Lung (tissue), 11 donors: ENCODE measurements at regions not wholly inside any gene's neighbourhood (a gene's known extent, or its start where the extent isn't known, plus 50 kb on each side); places are given as distances from the start of the nearest gene placed in this dataset.

Experiments used
- ATAC-seq: fragments of 200-7000 bp; cut with Tn5 transposase; one replicate; pipeline ENCODE4 v1.9.1; 2020; ENCODE audit warnings: moderate number of reproducible peaks; ENCODE audit not compliant: insufficient read depth, low FRiP score
- DNase-seq, 3 donors: peaks; one replicate each; pipeline ENCODE4 v3.0.0-alpha.2; 2013 to 2017
- H3K27ac ChIP-seq, 2 donors: one replicate each; pipeline ENCODE4 v1.5.1; 2013; ENCODE audit warnings: mild to moderate bottlenecking in 2 of 2, moderate library complexity in 2 of 2, control low read depth in 1 of 2, inconsistent platforms in 1 of 2, low read depth in 1 of 2, low read length in 1 of 2
- H3K27me3 ChIP-seq, 3 donors: one replicate each; pipeline ENCODE4 v1.5.1; 2013; ENCODE audit warnings: low read length in 2 of 3; ENCODE audit not compliant: control insufficient read depth in 3 of 3, insufficient read depth in 3 of 3
- H3K36me3 ChIP-seq, 4 donors: one replicate each; pipeline ENCODE4 v1.5.1; 2013; ENCODE audit warnings: low read length in 4 of 4, mild to moderate bottlenecking in 1 of 4, moderate library complexity in 1 of 4; ENCODE audit not compliant: control insufficient read depth in 4 of 4, insufficient read depth in 4 of 4
- H3K4me1 ChIP-seq, 5 donors: one replicate each; pipeline ENCODE4 v1.5.1; 2013; ENCODE audit warnings: low read length in 5 of 5, mild to moderate bottlenecking in 2 of 5, moderate library complexity in 1 of 5; ENCODE audit not compliant: control insufficient read depth in 5 of 5, insufficient read depth in 5 of 5
- H3K4me3 ChIP-seq: one replicate; pipeline ENCODE4 v1.5.1; 2013; ENCODE audit warnings: mild to moderate bottlenecking, control low read depth, moderate library complexity
- H3K9ac ChIP-seq, 2 donors: one replicate each; pipeline ENCODE4 v1.5.1; 2013; ENCODE audit warnings: low read length in 2 of 2, control low read depth in 1 of 2; ENCODE audit not compliant: insufficient read depth in 1 of 2
- H3K9me3 ChIP-seq, 4 donors: one replicate each; pipeline ENCODE4 v1.5.1; 2013; ENCODE audit warnings: low read length in 3 of 4, mild to moderate bottlenecking in 1 of 4, moderate library complexity in 1 of 4; ENCODE audit not compliant: control insufficient read depth in 4 of 4, insufficient read depth in 3 of 4
- WGBS, 2 donors: extraction: QIAGEN DNeasy Blood & Tissue Kit; methylation state at CpG; one replicate each; pipeline ENCODE4 v1.1.7; 2013; 5-methylcytosine and 5-hydroxymethylcytosine counted together
- TF ChIP-seq, protein P1 (sequence below): IDR thresholded peaks from 2 replicates; pipeline ENCODE4 v1.5.1; 2012; ENCODE audit warnings: mild to moderate bottlenecking; ENCODE audit errors: control extremely low read depth, extremely low read depth
- donor health status: control.
- donor health status: control.
- donor health status: Bipolar disorder and iron deficiency.
- donor health status: healthy.
- donor health status: DM: yes; HTN: yes; CAD: no.

DNA sequence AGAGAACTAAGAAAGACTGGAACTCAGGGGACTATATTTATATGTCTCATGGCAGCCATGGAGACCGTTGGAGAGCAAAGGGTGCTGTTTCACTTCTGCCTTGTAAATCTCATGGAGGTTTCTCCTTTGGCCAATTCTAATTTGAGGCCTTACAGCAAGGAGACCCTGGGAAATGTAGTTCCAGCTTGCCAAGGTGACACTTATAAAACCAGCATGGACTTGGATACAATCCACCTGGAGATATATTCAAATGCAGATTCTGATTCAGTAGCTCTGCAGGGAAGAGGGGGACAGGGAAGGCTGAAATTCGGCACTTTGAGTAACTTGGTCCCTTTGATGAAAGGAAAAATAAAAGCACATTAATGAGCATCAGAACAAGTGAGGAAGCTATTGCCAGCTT lies 90.0 kb downstream of the OXGR1 start:
- no peak overlapping the region for H3K9ac ChIP-seq
- no peak for DNase-seq
- no peaks in the 10 kb centered on the region for H3K27me3 ChIP-seq
- no peaks in the 10 kb centered on the region for H3K36me3 ChIP-seq
- no peaks in the 10 kb centered on the region for H3K9me3 ChIP-seq
- H3K4me1 ChIP-seq = no peaks in the 10 kb centered on the region
- 75 to 79% methylated on average over 2 of the region's 2 CpGs for WGBS, 2 donors
- ATAC-seq = no peak
- no peak overlapping the region for H3K4me3 ChIP-seq
- TF ChIP-seq, protein P1, sequence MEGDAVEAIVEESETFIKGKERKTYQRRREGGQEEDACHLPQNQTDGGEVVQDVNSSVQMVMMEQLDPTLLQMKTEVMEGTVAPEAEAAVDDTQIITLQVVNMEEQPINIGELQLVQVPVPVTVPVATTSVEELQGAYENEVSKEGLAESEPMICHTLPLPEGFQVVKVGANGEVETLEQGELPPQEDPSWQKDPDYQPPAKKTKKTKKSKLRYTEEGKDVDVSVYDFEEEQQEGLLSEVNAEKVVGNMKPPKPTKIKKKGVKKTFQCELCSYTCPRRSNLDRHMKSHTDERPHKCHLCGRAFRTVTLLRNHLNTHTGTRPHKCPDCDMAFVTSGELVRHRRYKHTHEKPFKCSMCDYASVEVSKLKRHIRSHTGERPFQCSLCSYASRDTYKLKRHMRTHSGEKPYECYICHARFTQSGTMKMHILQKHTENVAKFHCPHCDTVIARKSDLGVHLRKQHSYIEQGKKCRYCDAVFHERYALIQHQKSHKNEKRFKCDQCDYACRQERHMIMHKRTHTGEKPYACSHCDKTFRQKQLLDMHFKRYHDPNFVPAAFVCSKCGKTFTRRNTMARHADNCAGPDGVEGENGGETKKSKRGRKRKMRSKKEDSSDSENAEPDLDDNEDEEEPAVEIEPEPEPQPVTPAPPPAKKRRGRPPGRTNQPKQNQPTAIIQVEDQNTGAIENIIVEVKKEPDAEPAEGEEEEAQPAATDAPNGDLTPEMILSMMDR = no peak
- H3K27ac ChIP-seq = no peak overlapping the region

DNA sequence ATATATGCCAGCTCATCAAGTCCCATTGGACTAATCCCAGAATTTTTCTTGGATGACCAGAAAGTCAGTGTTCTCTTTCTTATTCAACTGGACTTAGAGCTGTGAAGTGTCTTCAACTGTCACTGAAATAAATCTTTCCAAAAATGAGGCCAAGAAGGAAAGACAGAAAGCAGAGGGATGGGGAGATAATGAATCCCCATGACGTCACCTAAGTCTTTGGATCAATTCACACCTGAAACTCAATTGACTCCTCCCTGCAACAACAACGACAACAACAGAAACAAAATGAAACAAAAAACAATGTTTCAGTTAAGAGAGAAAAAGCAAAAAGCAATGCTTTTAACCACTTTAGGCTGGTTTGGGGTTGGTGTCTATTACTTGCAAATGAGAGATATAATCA lies 91.2 kb downstream of the OXGR1 start:
- WGBS, 2 donors = 79 to 86% methylated on average over 2 of the region's 2 CpGs
- ATAC-seq (no peak), DNase-seq (no peak)
- Histone ChIP-seq H3K9ac (no peak overlapping the region), H3K27me3 (no peaks in the 10 kb centered on the region), H3K4me1 (no peaks in the 10 kb centered on the region), H3K4me3 (no peak overlapping the region), H3K36me3 (no peaks in the 10 kb centered on the region), H3K27ac (no peak overlapping the region), H3K9me3 (no peaks in the 10 kb centered on the region)
- TF ChIP-seq, protein P1 = no peak

DNA sequence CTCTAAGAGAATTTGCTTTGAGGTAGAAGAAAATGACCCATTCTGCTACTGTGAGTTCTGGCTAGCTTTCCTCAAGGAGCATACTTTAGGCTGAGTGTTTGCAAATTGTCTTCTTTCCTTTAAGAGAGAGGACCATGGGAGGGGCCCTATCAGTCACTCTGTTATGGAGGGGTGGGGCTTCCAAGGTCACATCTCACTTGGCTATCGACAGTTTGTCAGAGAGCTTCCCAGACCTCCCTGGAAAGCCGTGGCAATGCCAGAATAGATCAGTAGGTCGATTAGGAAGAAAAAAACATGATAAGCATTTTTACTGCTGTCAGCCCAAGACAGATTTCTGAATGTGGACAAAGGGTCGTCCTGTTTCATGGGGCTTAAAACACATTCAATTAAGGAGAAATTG lies 93.3 kb downstream of the OXGR1 start:
- Histone ChIP-seq H3K36me3 (no peaks in the 10 kb centered on the region), H3K27me3 (no peaks in the 10 kb centered on the region), H3K4me1 (no peaks in the 10 kb centered on the region), H3K9me3 (no peaks in the 10 kb centered on the region), H3K9ac (no peak overlapping the region), H3K4me3 (no peak overlapping the region), H3K27ac (no peak overlapping the region)
- peak in 1 of 3 donors; percentile 11 for DNase-seq
- no peak for ATAC-seq
- TF ChIP-seq, protein P1 = no peak
- WGBS, 2 donors = 20 to 55% methylated on average over 4 of the region's 4 CpGs

DNA sequence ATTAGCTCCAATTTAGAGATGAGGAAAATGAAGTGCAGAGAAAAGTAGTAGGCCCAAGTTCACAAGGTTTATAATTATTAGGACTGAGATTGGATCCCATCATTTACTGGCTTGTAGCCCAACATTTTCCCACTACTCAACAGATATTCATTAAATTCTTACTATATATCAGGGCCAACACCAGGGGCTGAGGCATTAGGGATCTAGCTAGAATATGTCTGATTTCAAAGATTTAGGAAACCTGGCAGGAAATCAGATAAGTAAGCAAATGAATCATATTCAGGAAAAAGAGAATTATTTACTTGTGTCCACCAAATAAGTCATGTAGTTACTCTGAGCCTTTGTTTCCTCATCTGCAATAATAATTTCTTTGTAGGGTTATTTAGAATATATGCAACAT lies 94.3 kb downstream of the OXGR1 start:
- peaks cover 0 to 4% (median 3%) of the 10 kb centered on the region in 4 donors for H3K9me3 ChIP-seq
- H3K27ac ChIP-seq = no peak overlapping the region
- ATAC-seq (no peak), DNase-seq (no peak)
- TF ChIP-seq, protein P1 = no peak
- H3K4me3 ChIP-seq = no peak overlapping the region
- no peak overlapping the region for H3K9ac ChIP-seq
- H3K27me3 ChIP-seq = no peaks in the 10 kb centered on the region
- no peaks in the 10 kb centered on the region for H3K4me1 ChIP-seq
- no peaks in the 10 kb centered on the region for H3K36me3 ChIP-seq
